Neutrophil (primary cell): ENCODE measurements at regions not wholly inside any gene's neighbourhood (a gene's known extent, or its start where the extent isn't known, plus 50 kb on each side); places are given as distances from the start of the nearest gene placed in this dataset.
"Not testable (repeated sequence)": the region's sequence is repeated elsewhere in the genome, so short reads cannot be mapped to it uniquely, and the experiment has no call there.

Source experiments
- H3K27ac ChIP-seq: fragments of 200-600 bp; sonication (generic); 2 replicates; pipeline ENCODE4 v1.5.1; 2016; ENCODE audit warnings: mild to moderate bottlenecking, moderate library complexity
- H3K27me3 ChIP-seq: fragments of 200-600 bp; sonication (generic); 2 replicates; pipeline ENCODE4 v1.6.0; 2016; ENCODE audit warnings: mild to moderate bottlenecking
- H3K36me3 ChIP-seq: fragments of 200-600 bp; sonication (generic); 2 replicates; pipeline ENCODE4 v1.5.1; 2017
- H3K4me1 ChIP-seq, 2 experiments: fragments of 200-600 bp in 1 of 2; sonication (generic) in 1 of 2; 1 replicate in 1 of 2; 2 replicates in 1 of 2; pipeline versions ENCODE4 v1.5.1 to v1.6.1; 2013 to 2016; ENCODE audit warnings: low read depth in 1 of 2, low read length in 1 of 2, mild to moderate bottlenecking in 1 of 2, moderate library complexity in 1 of 2; ENCODE audit not compliant: control insufficient read depth in 1 of 2, insufficient read depth in 1 of 2
- H3K4me3 ChIP-seq, 2 experiments: fragments of 200-600 bp in 1 of 2; sonication (generic) in 1 of 2; 1 replicate in 1 of 2; 2 replicates in 1 of 2; pipeline ENCODE4 v1.5.1; 2013 to 2016; ENCODE audit warnings: low read depth in 1 of 2, low read length in 1 of 2, mild to moderate bottlenecking in 1 of 2, moderate library complexity in 1 of 2
- H3K9me3 ChIP-seq: fragments of 200-600 bp; sonication (generic); 2 replicates; pipeline ENCODE4 v1.5.1; 2016
- TF ChIP-seq, protein P1 (sequence below): fragments of 200-600 bp; sonication (generic); IDR thresholded peaks from 2 replicates; pipeline ENCODE4 v1.5.1; 2016; ENCODE audit warnings: antibody characterized with exemption

DNA sequence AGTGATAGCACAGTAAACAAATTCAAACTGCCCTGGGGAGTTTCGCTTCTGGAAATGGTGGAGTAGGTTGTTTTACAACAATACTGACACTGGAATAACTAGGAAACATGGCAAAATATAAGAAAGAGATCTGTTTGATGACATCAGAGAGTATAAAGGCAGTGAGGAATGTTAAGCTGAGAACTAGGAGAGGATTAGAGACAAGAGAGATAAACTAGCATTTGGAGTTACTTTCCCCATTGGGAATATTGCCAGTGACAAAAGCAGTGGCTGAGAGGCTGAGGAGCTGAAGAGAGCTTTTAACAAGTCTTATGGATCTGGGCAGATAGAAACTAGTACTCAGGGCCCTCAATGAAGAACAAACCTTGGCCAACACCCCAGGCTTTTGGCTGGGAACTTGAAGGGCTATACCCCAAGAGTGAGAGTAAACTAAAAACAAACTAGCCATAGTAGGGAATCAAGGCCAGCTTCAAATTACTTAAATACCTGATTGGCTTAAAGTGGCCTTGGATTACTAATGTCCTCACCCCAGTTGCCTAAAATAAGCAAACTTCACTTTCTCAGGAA lies 280.4 kb downstream of the KLF13 start:
- no peaks in the 10 kb centered on the region for H3K36me3 ChIP-seq
- TF ChIP-seq, protein P1, sequence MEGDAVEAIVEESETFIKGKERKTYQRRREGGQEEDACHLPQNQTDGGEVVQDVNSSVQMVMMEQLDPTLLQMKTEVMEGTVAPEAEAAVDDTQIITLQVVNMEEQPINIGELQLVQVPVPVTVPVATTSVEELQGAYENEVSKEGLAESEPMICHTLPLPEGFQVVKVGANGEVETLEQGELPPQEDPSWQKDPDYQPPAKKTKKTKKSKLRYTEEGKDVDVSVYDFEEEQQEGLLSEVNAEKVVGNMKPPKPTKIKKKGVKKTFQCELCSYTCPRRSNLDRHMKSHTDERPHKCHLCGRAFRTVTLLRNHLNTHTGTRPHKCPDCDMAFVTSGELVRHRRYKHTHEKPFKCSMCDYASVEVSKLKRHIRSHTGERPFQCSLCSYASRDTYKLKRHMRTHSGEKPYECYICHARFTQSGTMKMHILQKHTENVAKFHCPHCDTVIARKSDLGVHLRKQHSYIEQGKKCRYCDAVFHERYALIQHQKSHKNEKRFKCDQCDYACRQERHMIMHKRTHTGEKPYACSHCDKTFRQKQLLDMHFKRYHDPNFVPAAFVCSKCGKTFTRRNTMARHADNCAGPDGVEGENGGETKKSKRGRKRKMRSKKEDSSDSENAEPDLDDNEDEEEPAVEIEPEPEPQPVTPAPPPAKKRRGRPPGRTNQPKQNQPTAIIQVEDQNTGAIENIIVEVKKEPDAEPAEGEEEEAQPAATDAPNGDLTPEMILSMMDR: no peak
- H3K4me3 ChIP-seq: no peak overlapping the region
- H3K9me3 ChIP-seq: no peaks in the 10 kb centered on the region
- no peaks in the 10 kb centered on the region for H3K27me3 ChIP-seq
- no peak overlapping the region for H3K27ac ChIP-seq
- H3K4me1 ChIP-seq: no peaks in the 10 kb centered on the region

DNA sequence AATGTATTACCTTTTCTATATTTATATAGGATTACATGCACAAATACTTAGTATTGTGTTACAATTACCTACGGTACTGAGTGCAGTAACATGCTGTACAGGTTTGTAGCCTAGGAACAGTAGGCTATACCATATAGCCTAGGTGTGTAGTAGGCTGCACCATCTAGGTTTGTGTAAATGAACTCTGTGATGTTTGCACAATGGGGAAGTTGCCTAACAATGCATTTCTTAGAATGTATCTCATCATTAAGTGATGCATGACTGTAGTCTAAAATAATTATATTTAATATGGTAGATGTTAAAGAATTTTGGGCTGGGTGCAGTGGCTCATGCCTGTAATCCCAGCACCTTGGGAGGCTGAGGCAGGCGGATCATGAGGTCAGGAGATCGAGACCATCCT lies 281.0 kb downstream of the KLF13 start:
- H3K4me1 ChIP-seq: no peaks in the 10 kb centered on the region

DNA sequence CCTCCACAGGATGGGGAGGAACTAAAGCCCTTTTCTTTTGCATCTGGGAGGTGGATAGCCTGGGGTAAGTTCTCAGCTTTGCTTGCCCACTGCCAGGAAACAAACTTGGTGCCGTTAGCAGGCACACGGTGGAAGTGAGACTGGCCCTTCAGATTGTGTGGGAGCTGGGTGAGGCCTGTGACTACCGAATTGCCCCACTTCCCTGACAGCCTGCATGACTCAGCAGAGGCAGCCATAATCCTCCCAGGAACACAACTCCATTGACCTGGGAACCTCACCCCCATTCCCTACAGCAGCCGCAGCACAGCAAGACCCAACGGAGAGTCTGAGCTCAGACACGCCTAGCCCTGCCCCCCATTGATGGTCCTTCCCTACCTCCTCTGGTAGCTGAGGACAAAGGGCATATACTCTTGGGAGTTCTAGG lies 282.6 kb downstream of the KLF13 start:
- no peaks in the 10 kb centered on the region for H3K36me3 ChIP-seq
- TF ChIP-seq, protein P1: no peak
- no peaks in the 10 kb centered on the region for H3K9me3 ChIP-seq
- H3K4me3 ChIP-seq: no peak overlapping the region
- H3K27ac ChIP-seq: no peak overlapping the region
- H3K4me1 ChIP-seq: no peaks in the 10 kb centered on the region
- no peaks in the 10 kb centered on the region for H3K27me3 ChIP-seq

More for the DNA sequence above, 281.0 kb downstream of the KLF13 start:
- TF ChIP-seq, protein P1: no peak
- no peaks in the 10 kb centered on the region for H3K9me3 ChIP-seq
- no peaks in the 10 kb centered on the region for H3K36me3 ChIP-seq
- no peaks in the 10 kb centered on the region for H3K27me3 ChIP-seq
- no peak overlapping the region for H3K27ac ChIP-seq
- no peak overlapping the region for H3K4me3 ChIP-seq

DNA sequence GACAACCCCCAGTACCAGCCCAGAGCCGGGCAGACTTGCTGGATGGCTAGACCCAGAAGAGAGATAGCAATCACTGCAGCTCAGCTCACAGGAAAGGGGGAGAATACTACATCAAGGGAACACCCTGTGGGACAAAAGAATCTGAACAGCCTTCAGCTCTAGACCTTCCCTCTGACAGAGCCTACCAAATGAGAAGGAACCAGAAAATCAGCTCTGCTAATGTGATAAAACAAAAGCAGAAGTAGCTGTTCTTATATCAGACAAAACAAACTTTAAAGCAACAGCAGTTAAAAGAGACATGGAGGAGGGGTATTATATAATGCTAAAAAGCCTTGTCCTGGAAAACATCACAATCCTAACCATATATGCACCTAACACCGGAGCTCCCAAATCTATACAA lies 283.3 kb downstream of the KLF13 start:
- Histone ChIP-seq H3K27me3 (no peaks in the 10 kb centered on the region), H3K4me3 (no peak overlapping the region), H3K27ac (no peak overlapping the region), H3K4me1 (no peaks in the 10 kb centered on the region), H3K9me3 (no peaks in the 10 kb centered on the region), H3K36me3 (no peaks in the 10 kb centered on the region)
- TF ChIP-seq, protein P1: no peak

DNA sequence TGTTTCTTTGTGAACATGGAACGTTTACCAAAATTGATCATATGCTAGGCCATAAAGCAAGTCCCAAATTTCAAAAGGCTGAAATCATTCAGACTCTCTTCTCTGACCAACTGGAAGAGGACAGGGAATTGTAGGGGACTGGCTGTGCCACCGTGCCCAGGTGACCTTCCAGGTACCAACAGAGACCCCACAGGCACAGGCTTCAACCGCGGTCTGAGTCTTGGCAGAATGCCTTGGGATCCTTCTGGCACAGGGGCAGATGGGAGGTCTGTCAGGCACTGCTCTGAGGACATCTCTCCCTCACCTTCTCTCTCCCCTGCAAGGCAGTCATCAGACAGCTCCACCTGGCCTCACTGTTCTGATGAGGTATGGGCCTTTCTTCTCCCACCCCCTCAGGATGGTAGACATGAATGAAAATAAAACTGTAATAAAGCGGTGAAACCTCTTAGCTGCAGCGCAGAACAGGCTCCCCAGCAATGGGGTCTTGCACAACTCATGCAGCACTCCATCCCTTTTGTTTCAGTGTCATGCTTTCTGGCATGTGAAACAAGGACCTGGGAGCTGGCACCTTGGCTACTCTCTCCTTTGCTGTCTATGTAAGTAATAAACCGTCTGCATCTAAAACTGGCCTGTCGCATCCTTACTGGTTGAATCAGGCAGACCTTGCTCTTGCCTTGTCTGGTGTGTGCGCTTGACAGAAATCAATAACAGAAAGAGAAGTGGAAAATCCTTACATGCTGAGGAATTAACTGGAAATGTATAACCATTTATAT lies 289.2 kb downstream of the KLF13 start:
- Histone ChIP-seq H3K4me3 (no peak overlapping the region), H3K27me3 (no peaks in the 10 kb centered on the region), H3K36me3 (no peaks in the 10 kb centered on the region), H3K27ac (no peak overlapping the region), H3K4me1 (no peaks in the 10 kb centered on the region), H3K9me3 (no peaks in the 10 kb centered on the region)
- TF ChIP-seq, protein P1: no peak

DNA sequence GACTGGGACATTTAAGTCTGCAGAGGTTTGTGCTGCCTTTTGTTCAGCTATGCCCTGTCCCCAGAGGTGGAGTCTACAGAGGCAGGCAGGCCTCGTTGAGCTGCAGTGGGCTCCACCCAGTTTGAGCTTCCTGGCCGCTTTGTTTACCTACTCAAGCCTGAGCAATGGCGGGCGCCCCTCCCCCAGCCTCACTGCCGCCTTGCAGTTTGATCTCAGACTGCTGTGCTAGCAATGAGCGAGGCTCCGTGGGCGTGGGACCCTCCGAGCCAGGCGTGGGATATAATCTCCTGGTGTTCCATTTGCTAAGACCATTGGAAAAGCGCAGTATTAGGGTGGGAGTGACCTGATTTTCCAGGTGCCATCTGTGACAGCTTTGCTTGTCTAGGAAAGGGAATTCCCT lies 296.7 kb downstream of the KLF13 start:
- not testable (repeated sequence) for H3K9me3 ChIP-seq, H3K27me3 ChIP-seq, H3K36me3 ChIP-seq, H3K4me3 ChIP-seq, H3K27ac ChIP-seq, H3K4me1 ChIP-seq

DNA sequence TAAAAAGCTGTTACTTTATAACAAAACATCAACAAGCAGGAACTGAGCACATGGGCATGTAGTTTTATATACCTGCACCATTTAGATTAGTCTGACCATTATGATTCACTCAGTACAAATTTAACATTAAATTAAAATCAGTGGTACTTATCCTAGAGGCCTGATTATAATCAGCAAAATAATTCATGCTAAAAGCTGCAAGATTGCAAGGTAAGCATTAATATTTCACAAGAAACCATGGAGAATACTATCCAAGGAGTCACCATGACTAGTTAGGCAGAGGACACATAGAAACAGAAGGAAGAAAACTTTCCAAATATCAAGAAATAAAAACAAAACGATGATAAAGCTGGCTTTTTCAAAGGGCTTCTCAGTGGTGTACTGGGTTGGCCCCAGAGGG lies 297.5 kb downstream of the KLF13 start:
- not testable (repeated sequence) for H3K36me3 ChIP-seq, H3K4me3 ChIP-seq, H3K4me1 ChIP-seq, H3K27me3 ChIP-seq, H3K9me3 ChIP-seq, H3K27ac ChIP-seq

DNA sequence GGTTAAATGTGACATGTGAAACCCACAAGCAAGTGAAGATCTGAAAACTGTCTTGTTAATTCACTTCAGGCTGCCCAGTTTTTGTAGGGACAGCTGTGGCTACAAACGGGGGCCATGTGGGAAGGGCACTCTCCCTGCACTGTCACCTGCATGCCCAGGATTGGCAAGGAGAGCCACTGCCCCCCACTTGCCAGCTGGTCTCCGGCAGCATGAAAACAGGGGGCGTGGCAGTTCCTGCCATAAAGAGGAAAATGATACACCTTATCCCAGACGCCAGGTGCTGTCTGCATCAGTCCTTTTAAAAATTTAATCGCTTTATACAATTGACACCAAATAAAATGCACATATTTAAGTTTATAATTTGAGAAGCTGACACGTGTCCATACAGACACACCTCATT lies 309.1 kb downstream of the KLF13 start:
- H3K27ac ChIP-seq, H3K9me3 ChIP-seq, H3K4me3 ChIP-seq, H3K27me3 ChIP-seq, H3K36me3 ChIP-seq, H3K4me1 ChIP-seq: not testable (repeated sequence)

DNA sequence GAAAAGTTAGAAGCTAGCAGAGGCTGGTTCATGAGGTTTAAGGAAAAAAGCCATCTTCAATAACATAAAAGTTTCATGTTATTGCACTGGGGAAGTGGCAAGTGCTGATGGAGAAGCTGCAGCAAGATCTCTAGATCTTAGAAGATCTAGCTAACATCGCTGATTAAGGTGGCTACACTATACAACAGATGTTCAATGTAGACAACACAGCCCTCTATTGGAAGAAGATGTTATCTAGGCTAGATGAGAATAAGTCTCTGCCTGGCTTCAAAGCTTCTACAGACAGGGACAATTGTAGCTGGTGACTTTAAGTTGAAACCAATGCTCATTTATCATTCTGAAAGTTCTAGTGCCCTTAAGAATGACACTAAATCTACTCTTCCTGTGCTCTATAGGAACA lies 310.3 kb downstream of the KLF13 start:
- not testable (repeated sequence) for H3K27ac ChIP-seq

More for the DNA sequence above, 310.3 kb downstream of the KLF13 start:
- not testable (repeated sequence) for H3K27me3 ChIP-seq, H3K4me3 ChIP-seq, H3K36me3 ChIP-seq, H3K4me1 ChIP-seq, H3K9me3 ChIP-seq
